Astrocyte of the cerebellum (primary cell): ENCODE measurements at regions not wholly inside any gene's neighbourhood (a gene's known extent, or its start where the extent isn't known, plus 50 kb on each side); places are given as distances from the start of the nearest gene placed in this dataset.
A peak's percentile ranks its signal among the peaks of the same experiment; 100 is the strongest.

Experiments used
- DNase-seq: peaks from one replicate; pipeline ENCODE4 v3.0.0-alpha.2; 2011; ENCODE audit warnings: low read depth
- H3K4me3 ChIP-seq: 2 replicates; pipeline ENCODE4 v1.5.1; 2011; ENCODE audit warnings: mild to moderate bottlenecking, low read depth, low read length, moderate library complexity
- in situ Hi-C: cut with HindIII; loops from 2 replicates; pipeline ENCODE4 v1.10.0; 2017; ENCODE audit warnings: low sequenced_read_pairs
- TF ChIP-seq, protein P1 (sequence below): IDR thresholded peaks from 2 replicates; pipeline ENCODE4 v1.5.1; 2012; ENCODE audit warnings: low read length, low read depth, moderate library complexity, mild to moderate bottlenecking; ENCODE audit errors: missing control alignments

DNA sequence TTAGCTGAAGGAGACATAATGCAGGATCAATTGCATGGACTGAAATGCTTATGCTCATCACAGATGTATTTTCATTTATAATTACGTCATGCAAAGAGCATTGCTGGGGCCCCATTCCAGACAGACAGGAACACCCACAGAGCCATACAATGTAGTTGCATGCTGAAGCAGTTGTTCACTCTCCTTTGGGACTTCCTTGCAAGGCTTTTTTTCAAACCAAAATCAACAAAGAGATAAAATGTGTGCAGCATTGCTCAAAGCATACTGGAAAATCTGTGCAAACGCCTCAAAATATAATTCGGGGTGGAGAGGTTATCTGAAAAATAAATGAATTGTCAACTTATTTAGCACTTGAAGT is 463.2 kb downstream of the CDH2 start:
- DNase-seq = peak; percentile 84
- TF ChIP-seq, protein P1, sequence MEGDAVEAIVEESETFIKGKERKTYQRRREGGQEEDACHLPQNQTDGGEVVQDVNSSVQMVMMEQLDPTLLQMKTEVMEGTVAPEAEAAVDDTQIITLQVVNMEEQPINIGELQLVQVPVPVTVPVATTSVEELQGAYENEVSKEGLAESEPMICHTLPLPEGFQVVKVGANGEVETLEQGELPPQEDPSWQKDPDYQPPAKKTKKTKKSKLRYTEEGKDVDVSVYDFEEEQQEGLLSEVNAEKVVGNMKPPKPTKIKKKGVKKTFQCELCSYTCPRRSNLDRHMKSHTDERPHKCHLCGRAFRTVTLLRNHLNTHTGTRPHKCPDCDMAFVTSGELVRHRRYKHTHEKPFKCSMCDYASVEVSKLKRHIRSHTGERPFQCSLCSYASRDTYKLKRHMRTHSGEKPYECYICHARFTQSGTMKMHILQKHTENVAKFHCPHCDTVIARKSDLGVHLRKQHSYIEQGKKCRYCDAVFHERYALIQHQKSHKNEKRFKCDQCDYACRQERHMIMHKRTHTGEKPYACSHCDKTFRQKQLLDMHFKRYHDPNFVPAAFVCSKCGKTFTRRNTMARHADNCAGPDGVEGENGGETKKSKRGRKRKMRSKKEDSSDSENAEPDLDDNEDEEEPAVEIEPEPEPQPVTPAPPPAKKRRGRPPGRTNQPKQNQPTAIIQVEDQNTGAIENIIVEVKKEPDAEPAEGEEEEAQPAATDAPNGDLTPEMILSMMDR = no peak
- H3K4me3 ChIP-seq = no peak overlapping the region
- in situ Hi-C loops = no loop called here

DNA sequence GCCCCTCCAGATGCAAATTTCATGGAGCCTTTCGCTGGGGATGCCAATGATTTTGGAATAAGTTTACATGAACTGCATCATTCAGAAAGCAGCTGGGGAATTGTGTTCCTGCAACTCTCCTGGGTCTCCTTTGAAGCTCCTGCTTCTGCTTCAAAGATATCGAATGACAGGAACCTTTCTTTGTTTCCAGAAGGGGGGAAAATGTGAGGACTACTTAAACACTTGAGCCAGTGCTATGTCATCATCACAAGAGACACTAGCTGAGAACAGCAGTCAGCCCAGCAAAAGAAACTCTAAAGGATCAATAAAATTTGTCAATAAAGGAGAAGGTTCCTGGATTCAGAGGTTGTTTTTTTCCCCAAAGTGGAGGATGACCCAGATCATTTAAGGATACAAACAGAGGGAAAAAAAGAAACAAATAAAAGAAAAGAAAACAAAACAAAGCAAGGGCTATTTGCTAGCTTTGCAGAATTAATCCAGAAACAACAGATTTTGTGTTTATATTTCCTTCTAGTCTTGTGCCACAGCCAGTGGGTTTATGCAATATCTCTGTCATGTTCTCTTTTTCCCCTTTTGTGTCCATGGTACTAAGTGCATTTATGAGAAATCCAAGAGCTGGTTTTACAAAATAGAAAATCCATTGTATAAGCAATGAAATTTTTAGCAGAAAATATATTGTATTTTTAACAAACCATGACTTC is 463.7 kb downstream of the CDH2 start:
- H3K4me3 ChIP-seq = no peak overlapping the region
- no peak for DNase-seq
- TF ChIP-seq, protein P1 = no peak
- in situ Hi-C loops = no loop called here

DNA sequence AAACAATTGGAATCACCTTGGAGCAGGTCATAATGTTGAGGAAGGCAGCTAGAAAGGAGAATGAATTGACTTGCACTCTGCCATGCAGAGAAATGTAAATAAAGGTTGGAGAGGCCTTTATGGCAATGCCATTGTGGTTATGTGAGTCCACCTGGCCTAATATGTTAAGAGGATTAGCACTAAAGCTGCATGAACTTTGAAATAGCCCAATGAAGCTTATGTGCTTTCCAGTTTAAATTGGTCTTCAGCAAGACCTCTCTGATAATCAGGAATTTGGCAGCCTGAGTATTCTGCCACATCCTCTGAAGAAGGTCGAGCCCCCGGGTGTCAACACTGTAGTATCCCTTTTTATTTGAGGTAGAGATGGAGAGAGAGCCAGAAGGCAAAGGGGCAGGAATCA is 464.9 kb downstream of the CDH2 start:
- DNase-seq = no peak
- TF ChIP-seq, protein P1 = no peak
- in situ Hi-C loops = no loop called here
- H3K4me3 ChIP-seq = no peak overlapping the region

DNA sequence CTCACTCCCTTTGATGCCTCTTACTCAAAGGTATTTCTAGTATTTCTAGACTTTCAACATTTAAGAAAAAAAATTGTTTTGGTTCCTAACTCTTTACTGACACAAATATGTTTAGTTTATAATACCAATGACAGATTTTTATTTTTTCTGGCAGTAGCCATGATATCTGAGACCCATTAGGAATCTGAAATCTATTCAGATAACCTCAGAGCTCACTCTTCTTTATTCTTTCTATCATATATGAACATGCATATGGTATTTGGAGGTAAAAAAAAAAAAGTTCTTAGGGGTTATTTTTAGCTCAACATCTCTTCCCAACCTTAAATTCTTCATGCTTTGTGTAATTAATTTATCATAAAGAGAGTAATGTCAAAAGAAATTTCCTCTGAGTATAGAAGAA is 465.5 kb downstream of the CDH2 start:
- no peak for DNase-seq
- TF ChIP-seq, protein P1 = no peak
- in situ Hi-C loops = no loop called here
- H3K4me3 ChIP-seq = no peak overlapping the region

DNA sequence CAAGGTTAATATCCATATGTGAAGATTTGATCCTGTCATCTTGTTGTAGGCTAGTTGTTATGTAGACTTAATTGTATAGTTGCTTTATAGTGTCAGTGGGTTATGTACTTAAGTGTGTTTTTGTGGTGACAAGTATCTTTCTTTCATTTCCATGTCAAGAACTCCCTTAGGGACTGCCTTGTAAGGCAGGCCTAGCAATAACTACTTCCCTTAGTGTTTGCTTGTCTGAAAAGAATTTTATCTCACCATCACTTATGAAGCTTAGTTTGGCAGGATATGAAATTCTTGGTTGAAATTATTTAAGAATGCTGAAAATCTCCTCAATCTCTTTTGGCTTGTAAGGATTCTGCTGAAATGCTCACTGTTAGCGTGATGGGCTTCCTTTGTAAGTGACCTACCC is 467.6 kb downstream of the CDH2 start:
- in situ Hi-C loops = no loop called here
- TF ChIP-seq, protein P1 = no peak
- no peak overlapping the region for H3K4me3 ChIP-seq
- no peak for DNase-seq

DNA sequence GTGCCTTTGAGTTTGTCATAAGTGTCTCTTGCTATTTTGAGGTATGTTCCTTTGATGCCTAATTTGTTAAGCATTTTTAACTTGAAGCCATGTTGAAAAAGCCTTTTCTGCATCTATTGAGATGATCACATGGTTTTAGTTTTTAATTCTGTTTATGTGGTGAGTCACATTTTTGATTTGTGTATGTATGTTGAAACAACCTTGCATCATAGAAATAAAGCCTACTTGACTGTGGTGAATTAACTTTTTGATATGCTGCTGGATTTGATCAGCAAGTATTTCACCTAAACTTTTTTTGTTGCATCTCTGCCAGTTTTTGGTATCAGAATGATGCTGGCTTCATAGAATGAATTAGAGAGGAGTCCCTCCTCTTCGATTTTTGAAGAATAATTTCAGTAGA is 469.7 kb downstream of the CDH2 start:
- TF ChIP-seq, protein P1 = no peak
- in situ Hi-C loops = no loop called here
- H3K4me3 ChIP-seq = no peak overlapping the region
- DNase-seq = no peak
